K562 (cell line): ENCODE measurements at regions not wholly inside any gene's neighbourhood (a gene's known extent, or its start where the extent isn't known, plus 50 kb on each side); places are given as distances from the start of the nearest gene placed in this dataset.
A peak's percentile ranks its signal among the peaks of the same experiment; 100 is the strongest.

ENCODE experiments used
- STAT6 ChIP-seq: sonication (generic); formaldehyde crosslinking; IDR thresholded peaks from 2 replicates; pipeline ENCODE4 v1.8.1; 2023; ENCODE audit warnings: mild to moderate bottlenecking, missing genetic modification reagents
- ZBTB11 ChIP-seq, 3 experiments: fragments of 200-800 bp in 1 of 3; fragments of 250-450 bp in 1 of 3; fragments of 450-650 bp in 1 of 3; sonication (Bioruptor Pico) in 1 of 3; sonication (Bioruptor generic) in 1 of 3; formaldehyde crosslinking in 1 of 3; IDR thresholded peaks; 2 replicates each; pipeline versions ENCODE4 v1.6.1 to v1.8.0; 2016 to 2022; ENCODE audit warnings: mild to moderate bottlenecking in 2 of 3, missing genetic modification characterization in 2 of 3, missing compliant biosample characterization in 1 of 3, moderate library complexity in 1 of 3

- TF ChIP-seq ZBTB11 (CRISPR knock-in tag; IDR thresholded peaks at IDR 0.05) (peak in 1 of 3 experiments; percentile 39; a peak in 2 of 6 replicates), STAT6 (CRISPR knock-in tag) (0 out of 2 replicates have a peak, but pooled peaks have one; percentile 12)
Observed at GRCh38 chr1:109818988-109819764, 55.5 kb upstream of the EPS8L3 start (continued).
